Stimulated activated CD8-positive, alpha-beta memory T cell treated with anti-CD3 and anti-CD28 coated beads, Interleukin-7, amount 100 ng/mL, for 4 hours (primary cell): ENCODE measurements at regions not wholly inside any gene's neighbourhood (a gene's known extent, or its start where the extent isn't known, plus 50 kb on each side); places are given as distances from the start of the nearest gene placed in this dataset.
"Not testable (repeated sequence)": the region's sequence is repeated elsewhere in the genome, so short reads cannot be mapped to it uniquely, and the experiment has no call there.

Experiments
- DNase-seq, 2 donors: peaks; one replicate each; pipeline ENCODE4 v3.0.0-alpha.2; 2020; ENCODE audit warnings: low read depth in 2 of 2

GRCh38 chr2:205865056-205865455 lies 182.8 kb downstream of the NRP2 start:
- DNase-seq = no peak

GRCh38 chr2:205864491-205864890 lies 182.2 kb downstream of the NRP2 start:
- DNase-seq = no peak

- not testable (repeated sequence) for DNase-seq
These were observed 180.5 kb downstream of the NRP2 start for GRCh38 chr2:205862761-205863160.

- DNase-seq = no peak
These were observed 178.6 kb downstream of the NRP2 start for GRCh38 chr2:205860885-205861284.

GRCh38 chr2:205860181-205860580 lies 177.9 kb downstream of the NRP2 start:
- no peak for DNase-seq

GRCh38 chr2:205858881-205859441 lies 176.7 kb downstream of the NRP2 start:
- no peak for DNase-seq

- no peak for DNase-seq
These were observed 176.0 kb downstream of the NRP2 start for GRCh38 chr2:205858275-205858674.

- DNase-seq = no peak
These were observed 175.4 kb downstream of the NRP2 start for GRCh38 chr2:205857520-205858237.

- no peak for DNase-seq
These were observed 170.2 kb downstream of the NRP2 start for GRCh38 chr2:205852457-205852856.

- no peak for DNase-seq
These were observed 168.3 kb downstream of the NRP2 start for GRCh38 chr2:205850611-205851010.

GRCh38 chr2:205850132-205850531 lies 167.8 kb downstream of the NRP2 start:
- DNase-seq = no peak

- no peak for DNase-seq
These were observed 166.8 kb downstream of the NRP2 start for GRCh38 chr2:205849136-205849535.

- no peak for DNase-seq
These were observed 166.3 kb downstream of the NRP2 start for GRCh38 chr2:205848601-205849000.
